SHP77 (cell line): ENCODE measurements at regions not wholly inside any gene's neighbourhood (a gene's known extent, or its start where the extent isn't known, plus 50 kb on each side); places are given as distances from the start of the nearest gene placed in this dataset.
"Not testable (repeated sequence)": the region's sequence is repeated elsewhere in the genome, so short reads cannot be mapped to it uniquely, and the experiment has no call there.

Experiments used
- DNase-seq, 2 experiments: peaks; one replicate each; lab custom pipeline; 2025; lab: John Stamatoyannopoulos, UW

GRCh38 chr4:43435291-43435690 is 542.8 kb downstream of the GRXCR1 start:
- no peak for DNase-seq

- no peak for DNase-seq
Observed at GRCh38 chr4:43452948-43453347, 560.4 kb downstream of the GRXCR1 start.

DNA sequence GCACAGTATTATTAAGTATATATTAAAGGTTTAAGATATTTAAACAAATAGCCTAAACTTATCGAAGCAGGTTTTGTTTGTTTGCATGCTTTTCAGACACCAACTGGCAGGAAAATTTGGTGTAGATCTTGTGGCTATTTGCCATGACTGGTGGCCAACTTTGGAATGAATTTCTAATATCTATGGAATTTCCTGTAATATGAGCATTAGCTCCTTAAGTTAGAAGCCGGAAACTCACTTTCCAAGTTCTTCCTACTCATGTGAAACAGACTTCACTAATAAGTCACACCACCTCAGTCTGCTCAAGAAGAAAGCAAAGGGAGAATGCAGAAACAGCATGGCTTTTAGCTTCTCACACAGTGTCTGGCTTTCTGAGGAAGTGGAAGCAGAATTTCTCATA is 563.9 kb downstream of the GRXCR1 start:
- DNase-seq = no peak

DNA sequence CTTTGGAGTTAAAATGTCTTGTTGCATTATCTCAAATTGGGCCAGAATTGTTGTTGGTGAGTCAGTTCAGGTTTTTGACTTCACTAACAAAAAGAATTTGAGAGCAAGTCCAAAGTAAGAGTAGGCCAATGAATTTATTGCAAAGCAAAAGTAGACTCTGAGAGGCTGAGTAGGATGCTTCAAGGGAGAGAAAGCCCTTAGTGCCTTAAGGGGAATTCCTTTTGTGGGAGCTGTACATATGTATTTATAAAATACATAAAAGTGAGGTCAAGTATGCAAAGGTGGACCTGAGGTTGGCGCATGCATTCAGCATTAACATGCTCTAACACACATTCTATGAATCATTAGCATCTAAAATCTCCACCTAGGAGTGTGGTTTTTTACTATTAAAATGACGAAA is 565.4 kb downstream of the GRXCR1 start:
- no peak for DNase-seq

- no peak for DNase-seq
Observed at GRCh38 chr4:43458293-43458692, 565.8 kb downstream of the GRXCR1 start.

GRCh38 chr4:43471950-43472349 is 579.4 kb downstream of the GRXCR1 start:
- peak in 1 of 2 experiments; percentile 3 for DNase-seq

DNA sequence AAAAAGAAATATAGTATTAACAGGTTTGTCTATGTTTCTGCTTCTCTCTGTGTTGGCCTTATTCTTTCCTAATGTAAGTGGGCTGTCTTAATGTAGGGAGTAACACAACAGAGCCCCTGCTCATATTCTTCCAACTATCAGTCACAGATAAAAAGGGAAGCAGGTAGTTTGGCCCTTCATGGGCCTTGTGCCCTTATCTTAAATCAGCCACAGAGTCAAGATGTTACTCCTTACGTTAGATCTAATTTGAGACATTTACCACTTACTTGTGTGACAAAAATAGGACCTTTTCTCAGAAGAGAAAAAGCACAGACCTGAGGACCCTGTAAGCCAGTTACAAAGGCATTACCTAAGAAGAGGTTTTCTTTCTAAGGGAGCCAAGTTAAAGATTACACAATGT is 589.0 kb downstream of the GRXCR1 start:
- DNase-seq = no peak

DNA sequence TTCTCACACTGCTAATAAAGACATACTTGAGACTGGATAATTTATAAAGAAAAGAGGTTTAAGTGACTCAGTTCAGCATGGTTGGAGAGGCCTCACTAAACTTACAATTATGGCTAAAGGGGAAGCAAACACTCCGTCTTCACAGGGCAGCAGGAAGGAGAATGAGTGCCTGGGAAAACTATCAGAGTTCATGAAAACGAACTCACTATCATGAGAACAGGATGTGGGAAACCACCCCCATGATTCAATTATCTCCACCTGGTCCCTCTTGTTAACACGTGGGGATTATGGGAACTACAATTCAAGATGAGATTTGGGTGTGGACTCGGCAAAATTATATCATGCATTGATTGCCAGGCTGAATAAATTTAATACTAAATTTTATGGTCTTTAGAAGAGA is 592.7 kb downstream of the GRXCR1 start:
- no peak for DNase-seq

DNA sequence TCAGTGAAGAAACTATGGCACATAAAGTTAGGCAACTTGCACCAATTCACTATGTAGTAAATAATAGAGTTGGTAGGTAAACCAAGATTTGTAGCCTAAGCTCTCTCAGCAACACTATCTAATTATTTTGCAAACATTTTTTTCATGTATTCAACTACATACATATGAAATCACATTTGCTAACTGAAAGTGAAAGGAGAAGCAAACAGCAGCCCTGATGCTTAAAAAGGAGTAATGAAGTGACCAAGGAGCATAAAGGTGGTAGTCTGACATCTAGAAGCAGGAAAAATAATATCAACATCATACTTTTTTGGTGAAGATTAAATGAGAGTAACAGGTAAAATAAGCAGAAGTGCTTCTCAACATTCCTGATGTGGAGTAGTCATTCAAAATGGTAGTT is 603.7 kb downstream of the GRXCR1 start:
- no peak for DNase-seq

DNA sequence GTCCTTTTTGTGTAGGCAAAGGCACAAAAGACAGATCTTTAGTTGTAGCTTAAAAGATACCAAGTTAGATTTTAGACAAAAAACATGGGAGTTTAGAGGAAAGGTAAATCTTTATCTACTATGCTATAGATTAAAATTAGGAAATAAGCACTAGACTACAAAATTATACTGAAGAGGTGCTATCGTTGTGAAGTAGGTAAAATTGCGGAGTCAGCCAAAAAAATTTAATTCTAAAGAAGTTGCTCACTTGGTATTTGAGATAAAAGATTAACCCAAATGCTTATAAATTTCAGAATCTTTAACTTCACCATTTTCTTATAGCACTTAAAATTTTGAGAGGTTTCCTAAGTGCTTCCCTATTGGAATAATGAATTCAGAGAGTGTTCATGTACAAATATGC is 604.1 kb downstream of the GRXCR1 start:
- no peak for DNase-seq

DNA sequence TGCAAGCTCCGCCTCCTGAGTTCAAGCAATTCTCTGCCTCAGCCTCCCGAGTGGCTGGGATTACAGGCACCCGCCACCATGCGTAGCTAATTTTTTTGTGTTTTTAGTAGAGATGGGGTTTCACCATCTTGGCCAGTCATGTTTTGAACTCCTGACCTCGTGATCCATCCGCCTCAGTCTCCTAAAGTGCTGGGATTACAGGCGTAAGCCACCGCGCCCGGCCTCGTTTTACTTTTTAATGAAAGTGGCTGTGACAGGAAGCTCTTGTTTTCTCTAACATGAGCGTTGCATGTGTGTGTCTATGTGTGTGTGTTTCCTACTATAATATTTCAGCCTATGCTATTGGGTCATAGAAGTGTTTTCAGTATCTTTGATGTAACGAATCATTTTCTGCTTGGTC is 613.3 kb downstream of the GRXCR1 start:
- not testable (repeated sequence) for DNase-seq

- no peak for DNase-seq
Observed at GRCh38 chr4:43512253-43512652, 619.7 kb downstream of the GRXCR1 start.

GRCh38 chr4:43525646-43526045 is 633.1 kb downstream of the GRXCR1 start:
- no peak for DNase-seq

DNA sequence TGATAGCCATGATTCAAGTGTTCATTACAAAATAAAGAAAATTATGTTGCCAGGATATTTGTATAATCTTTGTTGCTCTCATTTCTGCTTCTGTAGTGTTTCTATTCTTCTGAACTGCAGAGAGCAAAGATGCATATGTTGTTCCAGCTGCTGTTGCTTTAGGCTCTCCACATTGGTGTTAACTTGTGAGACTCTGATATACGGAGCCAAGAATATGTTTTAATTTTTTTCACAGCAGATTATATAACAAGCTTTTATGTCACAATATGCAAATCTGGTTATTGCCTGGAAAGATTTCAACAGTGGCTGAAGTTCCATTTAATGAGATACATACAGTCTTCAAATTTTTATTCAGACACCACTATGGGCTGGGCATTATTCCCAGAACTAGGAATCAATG is 655.0 kb downstream of the GRXCR1 start:
- no peak for DNase-seq

DNA sequence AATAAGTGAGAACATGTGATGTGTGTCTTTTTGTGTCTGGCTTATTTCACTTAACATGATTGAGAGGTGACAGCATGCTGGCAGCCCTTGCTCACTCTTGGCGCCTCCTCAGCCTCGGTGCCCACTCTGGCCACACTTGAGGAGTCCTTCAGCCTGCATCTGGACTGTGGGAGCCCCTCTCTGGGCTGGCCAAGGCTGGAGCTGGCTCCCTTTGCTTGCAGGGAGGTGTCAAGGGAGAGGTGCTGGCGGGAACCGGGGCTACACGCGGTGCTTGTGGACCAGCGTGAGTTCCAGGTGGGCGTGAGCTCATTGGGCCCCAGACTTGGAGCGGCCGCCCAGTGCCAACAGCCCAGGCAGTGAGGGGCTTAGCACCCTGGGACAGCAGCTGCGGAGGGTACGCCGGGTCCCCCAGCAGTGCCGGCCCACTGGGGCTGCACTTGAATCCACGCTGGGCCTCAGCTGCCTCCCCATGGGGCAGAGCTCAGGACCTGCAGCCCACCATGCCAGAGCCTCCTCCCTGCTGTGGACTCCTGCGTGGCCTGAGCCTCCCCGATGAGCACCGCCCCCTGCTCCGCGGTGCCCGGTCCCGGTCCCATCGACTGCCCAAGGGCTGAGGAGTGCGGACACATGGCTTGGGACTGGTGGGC is 658.6 kb downstream of the GRXCR1 start:
- DNase-seq = no peak

DNA sequence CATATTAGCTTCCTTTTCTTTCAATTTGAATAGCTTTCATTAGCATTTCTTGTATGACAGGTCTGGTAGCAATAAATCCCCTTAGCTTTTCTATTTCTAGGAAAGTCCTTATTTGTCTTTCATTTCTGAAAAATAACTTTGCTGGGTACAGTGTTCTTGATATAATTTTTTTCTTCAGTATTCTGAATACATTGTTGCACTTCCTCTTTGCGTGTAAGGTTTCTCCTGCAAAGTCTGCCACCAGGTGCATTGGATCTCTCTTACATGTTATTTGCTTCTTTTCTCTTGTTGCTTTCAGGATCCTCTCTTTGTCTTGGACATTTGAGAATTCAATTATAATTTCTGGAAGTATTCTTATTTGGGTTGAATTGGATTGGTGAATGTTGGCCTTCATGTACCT is 663.7 kb downstream of the GRXCR1 start:
- DNase-seq = no peak

DNA sequence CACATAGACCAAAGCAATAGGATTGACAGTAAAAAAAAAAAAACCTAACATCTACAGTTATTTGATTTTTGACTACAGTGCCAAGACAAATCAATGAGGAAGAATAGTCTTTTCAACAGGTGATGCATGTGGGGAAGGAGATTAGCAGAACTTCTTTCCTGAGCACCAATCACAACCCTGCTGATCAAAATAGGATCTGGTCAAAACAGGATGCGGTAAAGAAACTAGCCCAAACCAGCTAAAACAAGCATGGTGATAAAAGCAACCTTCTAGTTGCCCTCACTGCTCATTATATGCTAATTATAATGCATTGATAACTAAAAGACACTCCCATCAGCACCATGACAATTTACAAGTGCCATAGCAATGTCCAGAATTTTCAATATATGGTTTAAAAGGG is 667.5 kb downstream of the GRXCR1 start:
- DNase-seq = no peak

- DNase-seq = no peak
Observed at GRCh38 chr4:43564107-43564506, 671.6 kb downstream of the GRXCR1 start.

- DNase-seq = no peak
Observed at GRCh38 chr4:43564591-43564990, 672.1 kb downstream of the GRXCR1 start.

- DNase-seq = no peak
Observed at GRCh38 chr4:43567644-43568043, 675.1 kb downstream of the GRXCR1 start.

GRCh38 chr4:43586813-43587212 is 694.3 kb downstream of the GRXCR1 start:
- DNase-seq = no peak

DNA sequence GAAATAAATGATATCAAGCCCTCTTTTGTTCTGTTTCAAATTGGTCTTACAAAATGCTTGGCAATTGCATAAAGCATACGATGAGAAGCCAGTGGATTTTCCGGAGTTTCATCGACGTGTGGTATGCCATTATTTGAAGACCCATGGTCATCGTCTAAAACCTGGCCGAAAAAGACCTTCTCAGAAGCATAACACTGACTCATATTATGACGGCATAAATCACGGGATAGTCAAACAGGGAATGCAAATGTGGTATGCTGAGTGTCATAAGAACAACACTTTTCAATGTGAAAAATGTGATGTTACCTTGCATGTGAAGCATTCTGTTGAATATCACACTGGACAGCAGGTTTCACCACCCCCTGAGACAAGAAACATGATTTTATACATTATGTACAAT is 695.2 kb downstream of the GRXCR1 start:
- no peak for DNase-seq

DNA sequence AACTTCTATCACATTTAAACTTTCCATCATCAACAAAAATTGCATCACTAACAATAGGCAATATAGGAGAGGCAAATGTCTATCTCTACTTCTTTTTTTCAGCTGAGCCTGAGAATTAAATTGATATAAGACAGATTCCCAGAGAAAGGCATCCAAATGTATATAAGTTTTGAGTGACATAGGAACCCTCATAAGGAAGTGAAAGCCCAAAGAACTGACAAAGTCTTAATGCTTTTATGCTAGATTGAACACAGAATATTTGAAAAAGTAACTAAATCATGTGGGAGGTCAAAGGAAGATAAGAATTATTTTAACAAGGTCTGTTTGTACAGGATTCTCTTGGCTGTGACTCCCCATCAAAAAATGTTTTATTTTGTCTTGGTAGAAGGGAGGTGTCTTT is 714.9 kb downstream of the GRXCR1 start:
- no peak for DNase-seq

- no peak for DNase-seq
Observed at GRCh38 chr4:43607827-43608461, 715.4 kb downstream of the GRXCR1 start.
